Ovary (tissue), 7 donors: ENCODE measurements at regions not wholly inside any gene's neighbourhood (a gene's known extent, or its start where the extent isn't known, plus 50 kb on each side); places are given as distances from the start of the nearest gene placed in this dataset.

ENCODE experiments used
- DNase-seq, 5 donors: peaks; one replicate each; pipeline ENCODE4 v3.0.0-alpha.2; 2019 to 2020
- H3K27ac ChIP-seq, 2 donors: fragments of 200-600 bp; one replicate each; pipeline versions ENCODE4 v1.5.1 to v1.8.0; 2019 to 2022
- H3K27me3 ChIP-seq: fragments of 200-600 bp; one replicate; pipeline ENCODE4 v1.8.0; 2022
- H3K36me3 ChIP-seq: fragments of 200-600 bp; sonication (generic); one replicate; pipeline ENCODE4 v1.5.1; 2019
- H3K4me1 ChIP-seq: one replicate; pipeline ENCODE4 v1.8.1; 2013; ENCODE audit warnings: mild to moderate bottlenecking, moderate library complexity; ENCODE audit not compliant: insufficient read depth
- H3K4me3 ChIP-seq: fragments of 200-600 bp; sonication (generic); one replicate; pipeline ENCODE4 v1.5.1; 2017
- H3K9me3 ChIP-seq, 2 donors: fragments of 200-600 bp in 1 of 2; sonication (generic) in 1 of 2; one replicate each; pipeline versions ENCODE4 v1.5.1 to v1.8.1; 2013 to 2019; ENCODE audit warnings: mild to moderate bottlenecking in 1 of 2, moderate library complexity in 1 of 2
- CTCF ChIP-seq, 3 donors: fragments of 450-650 bp in 2 of 3; fragments of 200-600 bp in 1 of 3; IDR thresholded peaks; one replicate each; pipeline versions ENCODE4 v1.5.1 to v1.8.0; 2016 to 2022; ENCODE audit warnings: antibody characterized with exemption in 3 of 3, mild to moderate bottlenecking in 1 of 3
- EP300 ChIP-seq: sonication (generic); formaldehyde crosslinking; IDR thresholded peaks from one replicate; pipeline ENCODE4 v1.6.1; 2017; ENCODE audit warnings: antibody characterized with exemption
- POLR2A ChIP-seq: fragments of 450-650 bp; IDR thresholded peaks from one replicate; pipeline ENCODE4 v1.6.1; 2017; ENCODE audit warnings: antibody characterized with exemption, mild to moderate bottlenecking, moderate library complexity
- WGBS, 3 donors: extraction: QIAGEN DNeasy Blood & Tissue Kit in 1 of 3; methylation state at CpG; one replicate each; pipeline versions ENCODE4 v1.1.5 to v1.1.7; 2013 to 2017; 5-methylcytosine and 5-hydroxymethylcytosine counted together
- intact Hi-C, 4 donors: fragments of 100-400 bp; cut with DNase I; formaldehyde crosslinking; loops; one replicate each; pipeline versions ENCODE4 v1.11.0 to v1.15.1; 2022 to 2023
- donor health status: DM: no; HTN: no; CAD: no; lungs with moderate emphysema.
- donor health status: DM: no; HTN: no; CAD: no.
- donor health status: Bipolar disorder and iron deficiency.
- donor health status: DM: no; HTN: no; CAD: no.
- donor health status: DM: yes; HTN: yes; CAD: no.

DNA sequence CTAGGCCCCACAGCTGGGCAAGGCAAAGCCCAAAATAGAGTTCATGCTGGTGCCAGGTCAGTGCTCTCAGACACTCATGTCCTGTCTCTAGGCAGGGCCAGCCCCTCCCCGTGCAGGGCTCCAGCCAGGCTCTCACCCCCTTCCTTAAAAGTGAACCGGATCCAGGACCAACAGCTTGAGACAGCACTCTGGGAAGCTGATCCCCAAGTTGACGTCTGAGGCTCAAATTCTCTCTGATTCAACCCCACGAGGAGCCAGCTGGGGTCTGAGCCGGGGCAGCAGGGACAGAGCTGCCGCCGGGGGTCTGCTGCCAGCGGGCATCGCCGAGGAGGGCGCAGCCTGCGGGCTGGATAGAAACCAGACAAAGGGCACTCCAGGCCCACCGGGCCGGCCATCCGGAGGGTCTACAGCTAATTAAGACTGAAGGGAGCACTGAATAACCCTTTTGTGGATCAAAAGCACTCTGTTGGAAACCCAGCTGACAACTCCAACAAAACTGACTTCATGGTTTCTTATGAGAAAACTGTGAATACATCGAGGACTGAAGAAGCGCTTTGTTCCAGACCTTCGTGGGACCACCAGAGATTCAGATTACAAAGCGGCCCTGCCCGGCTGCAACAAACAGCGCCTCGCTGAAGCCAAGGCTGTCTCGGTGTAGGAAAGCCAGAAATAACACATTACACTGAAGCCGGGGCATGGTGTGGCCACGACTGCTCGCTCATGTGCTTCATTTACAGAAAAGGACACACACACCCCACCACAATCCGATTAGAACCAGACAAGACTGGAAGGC, 95.8 kb downstream of the PSMG1 start:
- Histone ChIP-seq H3K27me3 (no peaks in the 10 kb centered on the region), H3K4me3 (no peak overlapping the region), H3K9me3 (no peaks in the 10 kb centered on the region), H3K36me3 (no peaks in the 10 kb centered on the region), H3K27ac (no peak overlapping the region), H3K4me1 (peaks cover 4% of the 10 kb centered on the region)
- no peak for DNase-seq
- WGBS, 3 donors: 86 to 92% (median 90%) methylated on average over 27 of the region's 27 CpGs
- intact Hi-C loops: no loop called here
- TF ChIP-seq EP300 (no peak), CTCF (IDR thresholded peaks at IDR 0.05) (no peak), POLR2A (no peak)

DNA sequence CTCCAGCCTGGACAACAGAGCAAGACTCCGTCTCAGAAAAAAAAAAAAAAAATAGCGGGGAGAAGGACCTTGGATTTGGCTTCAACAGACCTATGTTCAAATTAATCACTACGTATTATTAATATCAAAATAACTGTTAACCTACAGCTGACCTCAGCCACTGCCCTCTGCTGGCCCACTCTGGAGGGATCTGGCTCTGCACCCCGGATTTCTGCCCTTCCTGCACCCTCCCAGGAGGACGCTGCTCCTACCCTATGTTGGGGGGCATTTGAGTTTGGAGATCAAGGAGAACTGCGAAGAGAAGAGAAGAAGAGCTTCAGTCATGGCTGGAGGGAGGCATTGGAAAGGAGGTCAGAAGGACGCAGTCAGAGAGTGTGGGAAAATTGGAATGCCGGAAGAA, 96.7 kb downstream of the PSMG1 start:
- Histone ChIP-seq H3K4me1 (peaks cover 4% of the 10 kb centered on the region), H3K36me3 (no peaks in the 10 kb centered on the region), H3K9me3 (no peaks in the 10 kb centered on the region), H3K27ac (no peak overlapping the region), H3K4me3 (no peak overlapping the region), H3K27me3 (no peaks in the 10 kb centered on the region)
- intact Hi-C loops: no loop called here
- no peak for DNase-seq
- 88 to 93% (median 89%) methylated on average over 8 of the region's 8 CpGs for WGBS, 3 donors
- no peak for TF ChIP-seq EP300

DNA sequence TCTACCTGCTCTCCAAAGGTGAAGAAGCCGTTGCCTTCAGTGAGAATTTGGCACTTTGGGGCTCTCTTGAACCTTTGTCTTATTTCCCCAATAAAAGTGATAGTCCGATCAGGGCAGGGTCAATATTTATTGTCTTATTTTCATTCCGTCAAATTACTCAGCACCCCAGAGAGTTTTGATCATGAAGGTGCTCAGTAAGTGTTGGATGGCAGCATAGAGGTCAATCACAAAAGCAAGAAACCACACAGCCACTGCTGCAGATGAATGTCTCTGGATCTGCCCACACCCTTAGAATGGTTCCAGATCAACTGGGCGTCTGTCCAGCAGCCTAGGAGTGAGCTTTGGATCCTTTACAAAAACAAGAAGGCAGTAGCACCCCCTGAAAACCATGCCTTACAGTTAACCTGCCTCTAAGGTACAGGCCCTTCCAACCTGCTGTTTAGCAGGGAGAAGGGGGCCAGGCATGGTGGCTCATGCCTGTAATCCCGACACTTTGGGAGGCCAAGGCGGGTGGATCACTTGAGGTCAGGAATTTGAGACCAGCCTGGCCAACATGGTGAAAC, 97.3 kb downstream of the PSMG1 start:
- intact Hi-C loops: no loop called here
- Histone ChIP-seq H3K36me3 (no peaks in the 10 kb centered on the region), H3K27ac (no peak overlapping the region), H3K4me1 (peaks cover 4% of the 10 kb centered on the region), H3K4me3 (no peak overlapping the region), H3K27me3 (no peaks in the 10 kb centered on the region), H3K9me3 (no peaks in the 10 kb centered on the region)
- 95 to 96% (median 95%) methylated on average over 6 of the region's 6 CpGs for WGBS, 3 donors
- DNase-seq: no peak
- no peak for TF ChIP-seq POLR2A
- no peak for TF ChIP-seq CTCF (IDR thresholded peaks at IDR 0.05)
- no peak for TF ChIP-seq EP300

DNA sequence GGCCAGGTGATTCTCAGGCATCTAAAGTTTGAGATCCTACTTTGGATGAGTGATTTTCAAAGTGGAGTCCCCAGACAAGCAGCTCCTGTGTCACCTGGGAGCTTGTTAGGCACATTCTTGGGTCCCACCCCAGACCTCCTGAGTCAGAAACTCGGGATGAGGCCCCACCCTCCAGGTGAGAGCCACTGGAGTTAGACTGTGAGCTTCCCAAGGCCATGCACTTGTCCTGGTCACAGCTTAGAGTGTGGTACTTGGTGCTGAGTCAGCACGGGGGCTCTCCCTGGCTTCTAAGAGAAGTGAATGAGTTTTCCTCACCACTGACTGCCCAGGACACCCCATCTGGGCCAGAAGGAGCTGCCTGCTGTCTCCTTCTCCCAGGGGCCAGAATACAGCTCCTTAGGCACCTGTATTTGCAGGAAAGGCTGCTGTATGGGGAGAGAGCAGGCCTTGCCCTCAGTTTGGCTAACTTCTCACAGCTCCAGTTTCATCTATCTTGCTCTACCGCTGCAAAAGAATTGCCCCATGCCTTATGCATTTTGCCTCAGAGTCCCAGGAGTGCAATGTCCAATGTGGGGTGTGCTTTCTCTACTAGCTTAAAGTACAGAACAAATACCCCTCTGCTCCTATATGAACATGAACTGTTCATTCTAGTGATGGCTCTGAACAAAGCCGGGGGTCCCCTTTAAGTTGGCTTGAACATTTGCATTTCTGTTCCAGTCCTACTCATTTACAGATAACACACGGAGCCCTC, 98.1 kb downstream of the PSMG1 start:
- Histone ChIP-seq H3K4me3 (no peak overlapping the region), H3K36me3 (no peaks in the 10 kb centered on the region), H3K4me1 (peaks cover 4% of the 10 kb centered on the region), H3K9me3 (no peaks in the 10 kb centered on the region), H3K27ac (no peak overlapping the region), H3K27me3 (no peaks in the 10 kb centered on the region)
- no peak for DNase-seq
- WGBS, 3 donors: 86 to 92% (median 92%) methylated on average over 5 of the region's 5 CpGs
- intact Hi-C loops: no loop called here
- no peak for TF ChIP-seq CTCF (IDR thresholded peaks at IDR 0.05)
- no peak for TF ChIP-seq EP300
- no peak for TF ChIP-seq POLR2A
